Jurkat, Clone E6-1 (cell line): ENCODE measurements at regions not wholly inside any gene's neighbourhood (a gene's known extent, or its start where the extent isn't known, plus 50 kb on each side); places are given as distances from the start of the nearest gene placed in this dataset.
A peak's percentile ranks its signal among the peaks of the same experiment; 100 is the strongest.
"Not testable (repeated sequence)": the region's sequence is repeated elsewhere in the genome, so short reads cannot be mapped to it uniquely, and the experiment has no call there.

Experiments used
- DNase-seq: peaks from one replicate; pipeline ENCODE4 v3.0.0-alpha.2; 2011; ENCODE audit warnings: low read depth, low spot score
- H3K4me3 ChIP-seq: 2 replicates; pipeline ENCODE4 v1.5.1; 2011; ENCODE audit warnings: mild to moderate bottlenecking, low read length, control low read depth, moderate library complexity

DNA sequence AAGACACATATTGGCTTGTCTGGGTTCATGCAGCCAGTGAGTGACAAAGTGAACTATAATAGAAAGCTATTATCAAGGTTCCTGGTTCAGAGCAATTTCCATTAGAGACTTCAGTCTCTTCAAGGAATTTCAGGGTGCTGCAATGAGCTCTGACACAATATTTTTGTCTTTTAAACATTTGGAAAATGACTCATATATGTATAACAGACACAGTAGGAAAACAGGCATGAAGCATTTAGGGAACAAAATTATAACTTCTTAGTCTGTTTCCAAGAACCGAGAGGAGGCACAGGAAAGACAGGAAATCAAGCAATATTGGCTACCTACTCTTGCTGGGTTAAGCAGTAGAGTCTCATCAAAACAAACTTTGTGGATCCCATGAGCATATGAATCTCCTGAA lies 170.4 kb downstream of the PTPRC start:
- DNase-seq: no peak
- no peak overlapping the region for H3K4me3 ChIP-seq

DNA sequence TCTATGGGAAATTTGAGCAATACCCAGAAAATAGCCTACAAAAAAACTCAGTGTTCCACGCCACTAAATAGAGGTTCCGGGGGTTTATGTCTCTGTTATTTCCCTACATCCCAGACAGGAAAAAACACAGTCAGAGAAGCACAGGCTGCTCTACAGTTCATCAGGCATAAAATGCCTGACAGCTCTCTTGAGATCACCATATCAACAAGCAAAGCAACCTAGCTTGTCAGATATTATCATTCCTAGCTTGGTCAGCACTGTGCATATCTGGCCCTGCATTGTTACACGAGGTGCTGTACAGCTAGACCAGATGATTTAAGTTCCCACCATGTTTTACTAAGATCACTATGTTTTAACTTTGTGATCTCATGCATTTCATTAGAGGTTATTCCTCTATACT lies 172.6 kb downstream of the PTPRC start:
- DNase-seq: no peak
- no peak overlapping the region for H3K4me3 ChIP-seq

DNA sequence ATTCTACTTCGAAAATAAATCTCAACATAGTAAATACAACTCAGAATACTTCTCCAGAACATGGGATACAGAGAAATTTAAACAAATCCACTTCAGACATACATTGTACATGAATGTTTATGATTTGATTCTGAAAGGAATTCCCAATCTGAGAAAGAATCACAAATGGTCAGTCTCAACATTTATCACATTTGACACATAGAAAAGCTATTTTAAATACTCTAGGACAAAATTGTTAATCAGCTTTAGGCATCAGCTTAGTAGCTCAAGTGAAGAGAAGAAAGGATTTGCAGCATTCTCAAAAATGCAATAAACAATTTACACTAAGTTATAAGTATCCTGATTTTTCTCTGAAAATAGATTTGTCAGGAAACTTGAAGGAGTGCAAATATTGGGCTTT lies 184.8 kb downstream of the PTPRC start:
- no peak overlapping the region for H3K4me3 ChIP-seq
- DNase-seq: no peak

DNA sequence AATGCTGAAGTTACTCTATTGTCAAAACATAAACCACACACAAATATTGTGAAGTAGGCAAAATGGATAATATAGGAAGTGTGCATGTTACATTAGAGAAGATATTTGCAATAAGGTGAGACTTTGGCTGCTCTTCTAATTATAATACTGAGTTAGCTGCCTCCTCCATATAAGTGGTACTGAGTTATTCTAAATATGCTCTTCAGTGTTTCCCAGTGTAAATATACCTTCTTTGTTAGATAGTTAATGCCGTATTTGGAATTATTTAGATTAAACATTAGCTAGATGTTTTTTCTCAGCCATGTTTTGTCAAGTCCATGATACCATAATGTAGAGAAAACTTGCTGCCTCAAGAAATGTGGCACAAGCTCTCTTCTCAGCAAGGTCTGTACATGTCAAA lies 186.4 kb downstream of the PTPRC start:
- no peak for DNase-seq
- no peak overlapping the region for H3K4me3 ChIP-seq

DNA sequence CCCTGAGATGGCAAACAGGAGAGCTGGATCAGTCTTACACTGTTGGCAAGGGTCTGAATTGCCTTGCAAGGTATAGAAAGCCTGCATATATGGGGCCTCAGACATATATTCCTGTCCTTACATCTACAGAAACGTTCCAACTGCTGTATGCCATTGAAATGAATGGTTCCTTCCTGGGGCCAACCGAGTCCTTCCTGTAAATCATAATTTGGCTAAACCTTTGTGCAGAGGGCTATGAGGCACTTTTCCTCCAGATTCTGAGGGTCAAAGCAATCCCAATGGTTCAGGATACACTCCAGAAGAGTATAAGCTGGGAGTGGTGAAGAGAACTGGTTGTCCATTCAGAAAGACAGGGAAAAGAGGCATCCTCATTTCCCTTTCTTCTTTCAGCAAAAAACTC lies 190.5 kb downstream of the PTPRC start:
- no peak overlapping the region for H3K4me3 ChIP-seq
- DNase-seq: no peak

DNA sequence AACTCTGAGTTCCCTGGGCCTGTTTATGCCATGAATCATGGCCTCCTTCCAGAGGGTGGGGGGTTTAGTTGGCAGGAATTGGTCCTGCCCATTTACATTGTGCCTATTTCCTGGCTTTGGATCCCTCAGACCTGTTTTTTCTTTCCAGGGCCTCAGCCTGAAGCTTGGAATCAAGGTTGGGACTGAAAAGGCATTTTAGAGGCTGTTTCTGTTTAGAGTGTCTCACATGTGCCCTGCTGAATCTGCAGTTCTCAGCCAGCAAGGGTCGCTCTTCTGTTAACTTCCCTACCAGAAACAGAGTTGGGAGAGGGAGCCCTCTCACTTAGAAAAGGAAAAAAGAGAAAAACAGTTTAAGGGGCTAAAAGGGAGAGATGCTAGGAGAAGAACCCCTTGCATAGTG lies 191.1 kb downstream of the PTPRC start:
- no peak for DNase-seq

DNA sequence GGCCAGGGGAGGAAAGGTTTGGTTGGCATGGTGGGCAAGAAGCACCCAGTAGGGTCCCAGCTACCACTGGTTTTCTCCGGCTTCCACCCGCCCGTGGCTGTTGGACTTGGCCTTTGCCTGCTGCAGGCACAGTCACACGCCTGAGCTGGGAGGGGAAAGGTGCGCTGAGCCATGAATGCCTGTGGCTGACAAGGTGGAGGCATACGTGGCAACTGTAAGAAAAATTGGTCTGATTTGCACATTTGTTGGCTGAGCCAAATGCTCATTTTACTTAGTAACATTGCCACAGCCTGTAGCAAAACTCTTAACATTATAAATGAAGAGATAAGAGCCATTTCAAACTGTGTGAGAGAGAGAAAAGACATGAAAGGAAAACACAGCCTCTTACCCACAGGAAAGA lies 191.6 kb downstream of the PTPRC start:
- no peak overlapping the region for H3K4me3 ChIP-seq
- DNase-seq: peak; percentile 64

More for the DNA sequence above, 191.1 kb downstream of the PTPRC start:
- H3K4me3 ChIP-seq: no peak overlapping the region

DNA sequence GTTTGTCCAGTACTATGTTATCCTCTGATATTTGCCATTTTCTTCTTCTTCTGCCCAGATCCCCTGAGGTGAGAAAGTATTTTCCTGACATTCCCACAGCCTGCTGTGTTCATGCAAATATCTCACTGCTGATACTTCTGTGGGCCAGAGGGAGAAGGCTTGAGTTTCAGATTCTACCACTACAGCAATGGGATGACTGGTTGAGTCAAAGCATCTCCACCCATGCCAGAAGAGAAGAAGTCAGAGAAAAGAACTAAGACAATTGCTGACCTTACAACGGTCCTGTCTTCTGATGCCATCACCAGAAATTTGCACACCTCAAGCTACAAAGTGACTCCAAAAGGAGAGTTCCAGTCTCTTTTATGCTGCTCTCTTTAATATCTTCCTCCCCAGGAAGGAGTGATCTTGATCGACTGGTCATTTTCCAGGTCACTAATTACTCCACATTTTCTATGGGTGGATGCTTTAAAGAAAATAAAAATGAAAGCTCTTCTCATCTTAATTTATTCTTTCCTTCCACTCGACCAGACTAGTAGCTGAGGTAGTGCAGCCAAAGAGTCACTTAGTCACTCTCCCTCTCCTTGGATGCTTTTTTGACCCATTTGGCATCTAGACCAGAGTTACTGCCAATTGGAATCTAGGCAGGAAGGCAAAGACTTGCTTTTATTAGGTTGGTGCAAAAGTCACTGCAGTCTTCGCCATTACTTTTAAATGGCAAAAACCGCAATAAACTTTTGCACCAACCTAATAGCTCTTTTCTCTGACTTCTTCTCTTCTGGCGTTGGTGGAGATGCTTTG lies 195.1 kb downstream of the PTPRC start:
- H3K4me3 ChIP-seq: no peak overlapping the region
- DNase-seq: no peak

DNA sequence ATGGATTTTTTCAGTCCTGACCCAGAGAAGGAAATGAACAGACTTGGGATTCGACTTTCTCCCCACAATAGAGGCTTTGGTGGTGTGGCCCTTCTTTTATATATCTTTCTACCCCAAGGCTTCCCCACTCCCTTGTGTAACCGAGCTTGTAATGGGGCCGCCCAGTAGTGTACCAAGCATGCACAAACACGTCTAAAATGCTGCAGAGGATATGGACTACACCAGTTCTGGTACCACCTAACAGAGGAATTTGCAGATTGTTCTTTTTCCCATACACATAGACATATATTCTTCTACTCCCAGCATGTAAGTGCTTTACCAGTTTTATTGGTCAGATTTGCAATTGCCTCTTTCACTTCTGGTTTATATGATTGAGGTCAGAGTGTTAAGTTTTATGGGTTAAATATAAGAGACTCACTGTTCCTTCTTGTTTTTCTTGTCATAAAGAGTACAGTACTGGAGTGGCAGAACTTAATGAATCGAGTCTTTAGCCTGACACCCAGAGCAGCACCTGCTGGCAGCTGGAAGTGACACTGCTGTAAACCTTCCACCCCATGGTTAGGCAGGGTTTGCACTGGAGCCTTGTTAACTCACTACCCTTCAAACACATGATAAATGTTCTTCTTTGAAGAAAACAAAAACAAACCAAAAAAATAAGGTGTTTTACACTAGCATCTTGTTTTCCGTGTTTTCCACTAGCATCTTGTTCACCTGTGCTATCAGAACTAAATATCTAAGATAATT lies 198.6 kb downstream of the PTPRC start:
- peak; percentile 55 for DNase-seq
- H3K4me3 ChIP-seq: no peak overlapping the region

DNA sequence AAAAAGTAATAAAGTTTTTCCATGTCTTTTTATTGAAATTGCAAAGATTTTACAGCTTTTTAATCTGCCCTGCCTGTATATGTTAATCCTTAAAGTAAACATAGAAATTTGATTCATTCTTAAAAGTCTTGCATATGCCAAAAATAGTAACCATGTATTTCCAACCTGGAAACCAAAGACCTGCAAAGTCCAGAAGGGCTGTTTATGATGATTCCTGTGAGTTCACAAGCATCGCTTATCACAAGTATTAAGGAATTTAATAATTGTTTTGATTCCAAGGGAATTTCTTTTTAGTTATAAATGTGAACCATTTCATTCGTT lies 199.1 kb downstream of the PTPRC start:
- DNase-seq: no peak
- H3K4me3 ChIP-seq: no peak overlapping the region

DNA sequence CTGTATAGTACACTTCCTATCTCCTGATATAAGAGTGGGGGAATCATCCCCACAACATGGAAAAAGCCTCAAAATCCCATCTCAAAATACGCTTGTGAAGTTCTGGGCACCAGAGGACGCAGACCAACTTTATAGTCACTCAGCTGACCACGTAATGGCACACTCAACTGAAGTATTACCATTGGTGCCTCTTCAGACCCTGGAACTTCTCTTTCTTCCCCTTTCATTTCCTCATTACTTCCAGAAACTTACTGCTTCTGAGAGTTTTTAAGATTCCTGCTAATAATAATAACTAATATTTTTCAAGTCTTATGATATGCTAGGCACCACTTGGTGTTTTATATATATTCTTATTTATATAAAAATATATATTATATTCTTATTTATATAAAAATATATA lies 202.6 kb downstream of the PTPRC start:
- DNase-seq: no peak
- H3K4me3 ChIP-seq: no peak overlapping the region

DNA sequence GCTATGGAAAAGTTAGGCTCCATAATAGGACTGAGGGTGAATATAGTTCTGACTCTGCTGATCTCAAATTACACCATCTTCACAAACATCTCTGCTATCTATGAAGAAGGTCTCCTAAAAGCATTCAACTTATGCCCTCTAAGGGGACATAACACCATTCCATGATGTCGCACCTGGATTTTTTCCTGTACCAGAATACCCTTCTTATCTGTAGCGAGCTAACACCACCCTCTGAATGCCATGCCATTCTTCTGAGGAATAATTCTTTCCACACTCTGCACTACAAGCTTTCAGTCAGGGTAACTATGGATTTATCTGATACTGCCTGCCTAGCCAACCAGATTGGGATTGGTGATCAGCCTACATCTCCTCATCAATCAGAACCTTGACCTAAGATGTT lies 203.8 kb downstream of the PTPRC start:
- DNase-seq: no peak
- H3K4me3 ChIP-seq: no peak overlapping the region

DNA sequence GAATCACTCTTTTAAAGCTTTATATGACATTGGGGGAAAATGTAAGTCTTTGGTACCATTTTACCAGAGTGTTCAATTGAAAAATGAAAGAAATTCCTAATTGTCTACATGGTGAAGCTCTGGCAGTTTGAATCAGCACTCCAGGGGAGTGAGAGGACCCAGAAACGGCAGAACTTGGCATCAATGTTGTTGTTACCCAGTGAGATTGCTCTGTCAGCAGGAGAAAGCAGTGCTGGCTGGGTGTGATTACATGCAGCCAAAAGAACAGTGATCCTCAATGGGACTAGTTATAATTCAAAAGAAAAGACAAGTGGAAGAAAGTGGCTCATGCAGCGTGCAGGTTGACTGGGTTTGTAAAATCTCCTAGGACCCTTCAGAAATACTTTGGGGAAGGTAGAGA lies 206.4 kb downstream of the PTPRC start:
- no peak overlapping the region for H3K4me3 ChIP-seq
- no peak for DNase-seq

DNA sequence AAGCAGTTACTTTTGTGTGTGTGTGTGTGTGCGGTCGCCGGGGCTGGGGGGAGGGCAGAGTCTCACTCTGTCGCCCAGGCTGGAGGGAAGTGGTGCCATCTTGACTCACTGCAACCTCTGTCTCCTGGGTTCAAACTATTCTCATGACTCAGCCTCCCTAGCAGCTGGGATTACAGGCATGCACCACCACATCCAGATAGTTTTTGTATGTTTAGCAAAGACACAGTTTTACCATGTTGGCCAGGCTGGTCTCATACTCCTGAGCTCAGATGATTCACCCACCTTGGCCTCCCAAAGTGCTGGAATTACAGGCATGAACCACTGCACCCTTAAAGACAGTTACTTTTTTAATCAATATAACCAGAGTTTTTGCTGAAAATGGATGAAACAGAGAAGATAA lies 207.0 kb downstream of the PTPRC start:
- H3K4me3 ChIP-seq: no peak overlapping the region
- DNase-seq: no peak

DNA sequence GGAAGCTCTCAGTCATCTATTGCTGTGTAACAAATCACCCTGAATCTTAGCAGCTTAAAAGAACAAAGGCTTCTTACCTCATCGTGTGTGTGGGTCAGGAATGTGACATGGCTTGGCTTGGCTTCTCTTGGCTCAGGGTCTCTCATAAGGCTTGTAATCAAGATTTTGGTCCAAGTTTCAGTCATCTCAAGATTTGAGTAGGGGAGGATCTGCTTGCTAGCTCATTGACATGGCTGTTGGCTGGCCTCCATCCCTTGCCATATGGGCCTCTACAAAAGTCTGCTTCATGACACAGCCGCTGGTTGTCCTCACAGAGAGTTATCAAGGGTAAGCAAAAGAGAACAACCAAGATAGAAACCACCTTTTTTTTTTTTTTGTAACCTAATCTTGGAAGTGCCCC lies 207.7 kb downstream of the PTPRC start:
- H3K4me3 ChIP-seq: no peak overlapping the region

DNA sequence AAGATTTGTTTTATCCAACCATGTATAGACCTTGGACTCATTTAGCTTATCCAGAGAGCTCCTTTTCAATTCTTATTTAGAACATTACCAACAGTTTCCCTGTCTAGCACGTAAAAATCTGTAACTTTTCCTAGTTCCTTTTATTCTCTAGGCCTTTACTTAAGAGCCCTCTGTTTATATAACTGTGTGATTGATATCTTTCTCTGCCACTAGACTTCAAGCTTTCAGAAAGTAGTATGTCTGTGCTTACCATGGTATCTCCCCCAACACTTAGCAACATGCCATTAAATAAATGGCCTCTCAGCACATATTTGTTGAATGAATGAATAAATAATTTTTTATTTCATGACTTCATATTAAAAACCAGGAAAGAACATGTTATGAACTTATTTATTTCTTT lies 209.4 kb downstream of the PTPRC start:
- no peak for DNase-seq
- H3K4me3 ChIP-seq: no peak overlapping the region

More for the DNA sequence above, 207.7 kb downstream of the PTPRC start:
- no peak for DNase-seq

DNA sequence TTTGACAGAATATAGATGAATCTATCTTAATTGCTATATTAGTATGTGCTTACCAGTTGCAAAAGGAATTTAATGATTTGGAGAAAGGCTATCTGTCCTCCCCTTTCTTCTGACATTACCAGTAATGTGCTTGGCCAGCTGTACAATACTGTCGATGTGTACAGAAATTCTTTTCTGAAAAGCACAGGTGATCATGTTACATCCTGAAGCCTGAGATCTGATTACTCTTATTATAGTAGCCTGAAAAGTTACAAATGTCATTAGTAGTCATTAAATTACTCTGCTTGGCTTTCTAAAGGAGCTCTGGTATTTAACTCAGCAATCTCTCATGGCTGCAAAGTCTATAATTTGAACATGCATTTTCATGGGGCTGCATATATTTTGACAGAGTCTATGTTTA lies 209.8 kb downstream of the PTPRC start:
- H3K4me3 ChIP-seq: no peak overlapping the region
- DNase-seq: no peak

DNA sequence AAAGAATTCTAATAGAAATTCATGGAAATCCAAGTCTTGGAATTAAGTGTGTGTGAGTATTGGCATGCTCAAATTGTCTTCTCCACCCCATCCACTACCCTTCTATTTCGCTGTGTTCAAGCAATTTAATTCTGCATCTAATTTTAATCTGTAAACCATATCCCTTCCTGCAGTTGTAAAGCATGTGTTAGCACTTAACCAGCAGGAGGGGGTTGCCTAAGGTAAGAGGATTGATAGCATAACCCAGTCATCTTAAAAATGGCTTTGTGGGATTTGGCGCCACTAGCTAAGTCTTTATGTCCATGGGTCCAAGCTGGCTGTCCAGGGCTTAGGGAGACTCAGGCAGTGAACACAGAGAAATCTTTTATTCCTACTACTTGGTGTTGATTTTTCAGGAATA lies 210.3 kb downstream of the PTPRC start:
- no peak for DNase-seq
- H3K4me3 ChIP-seq: no peak overlapping the region

DNA sequence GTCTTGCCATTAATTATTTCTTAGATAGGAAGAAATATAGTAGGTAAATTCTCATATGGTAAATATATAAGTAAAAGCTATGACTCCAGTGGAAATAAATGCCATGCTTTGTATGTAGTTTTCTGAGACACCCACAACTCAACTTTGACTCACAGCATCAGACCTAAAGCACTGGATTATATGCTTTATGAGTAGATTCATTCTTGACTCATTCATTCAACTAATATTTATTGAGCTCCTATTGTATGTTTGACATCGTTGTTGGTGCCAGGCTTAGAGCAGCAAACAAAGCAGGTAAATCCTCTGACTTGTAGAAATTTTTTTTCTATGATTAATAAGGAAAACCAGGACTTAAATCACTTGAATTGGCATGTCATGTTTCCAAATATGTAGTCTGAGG lies 211.4 kb downstream of the PTPRC start:
- H3K4me3 ChIP-seq: no peak overlapping the region
- no peak for DNase-seq

DNA sequence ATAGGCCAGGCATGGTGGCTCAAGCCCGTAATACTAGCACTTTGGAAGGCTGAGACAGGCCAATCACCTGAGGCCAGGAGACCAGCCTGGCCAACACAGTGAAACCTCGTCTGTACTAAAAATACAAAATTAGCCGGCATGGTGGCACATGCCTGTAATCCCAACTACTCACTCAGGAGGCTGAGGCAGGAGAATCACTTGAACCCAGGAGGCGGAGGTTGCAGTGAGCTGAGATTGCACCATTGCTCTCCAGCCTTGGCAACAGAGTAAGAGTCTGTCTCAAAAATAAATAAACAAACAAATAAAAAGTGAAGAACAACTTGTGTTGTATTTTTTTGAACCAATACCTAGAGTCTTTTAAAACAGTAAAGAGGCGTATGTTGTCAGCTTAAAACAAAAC lies 212.1 kb downstream of the PTPRC start:
- not testable (repeated sequence) for H3K4me3 ChIP-seq, DNase-seq

DNA sequence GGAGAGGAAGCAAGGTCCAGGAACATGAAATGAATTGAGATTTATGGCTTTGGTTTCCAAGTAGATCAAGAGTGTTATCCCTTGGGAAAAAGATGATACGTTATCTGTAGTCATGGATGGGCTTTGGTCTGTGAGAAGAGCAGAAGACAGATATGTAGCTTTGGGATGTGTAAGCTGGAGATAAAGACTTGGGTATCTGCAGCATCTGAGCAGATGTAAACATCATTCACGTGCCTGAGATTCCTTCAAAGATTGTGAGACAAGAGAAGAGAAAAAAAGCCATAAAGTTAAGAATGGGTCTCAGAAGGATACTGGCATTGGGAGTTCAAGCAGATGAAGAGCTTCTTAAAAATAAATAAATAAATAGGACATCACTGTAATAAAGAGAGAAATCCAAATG lies 217.8 kb downstream of the PTPRC start:
- no peak for DNase-seq
- H3K4me3 ChIP-seq: no peak overlapping the region
